Stimulated activated naive CD8-positive, alpha-beta T cell treated with anti-CD3 and anti-CD28 coated beads, Interleukin-15, Interleukin-2, amounts not matched to agents 100 ng/mL and 50 ng/mL, for 24 hours (primary cell): ENCODE measurements at regions not wholly inside any gene's neighbourhood (a gene's known extent, or its start where the extent isn't known, plus 50 kb on each side); places are given as distances from the start of the nearest gene placed in this dataset.

Experiments used
- H3K27ac Mint-ChIP-seq: one replicate; pipeline ENCODE4 v1.8.0; 2021; ENCODE audit warnings: mild to moderate bottlenecking, mixed read lengths
- H3K27me3 Mint-ChIP-seq: one replicate; pipeline ENCODE4 v1.8.0; 2021; ENCODE audit warnings: mixed read lengths
- H3K36me3 Mint-ChIP-seq: one replicate; pipeline ENCODE4 v1.8.0; 2021; ENCODE audit warnings: low read depth, mixed read lengths
- H3K4me1 Mint-ChIP-seq: one replicate; pipeline ENCODE4 v1.8.0; 2021; ENCODE audit warnings: low read depth, mixed read lengths
- H3K4me3 Mint-ChIP-seq: one replicate; pipeline ENCODE4 v1.8.0; 2021; ENCODE audit warnings: mild to moderate bottlenecking, mixed read lengths
- H3K9me3 Mint-ChIP-seq: one replicate; pipeline ENCODE4 v1.8.0; 2021; ENCODE audit warnings: mixed read lengths

- Mint-ChIP-seq H3K36me3 (no peaks in the 10 kb centered on the region), H3K27me3 (peaks cover 30% of the 10 kb centered on the region), H3K4me1 (no peaks in the 10 kb centered on the region), H3K9me3 (no peaks in the 10 kb centered on the region), H3K27ac (no peak overlapping the region), H3K4me3 (no peak overlapping the region)
Observed at GRCh38 chr20:4584510-4584909, 101.7 kb upstream of the PRNP start.

GRCh38 chr20:4581838-4582237 is 104.4 kb upstream of the PRNP start:
- Mint-ChIP-seq H3K27ac (no peak overlapping the region), H3K4me1 (no peaks in the 10 kb centered on the region), H3K36me3 (no peaks in the 10 kb centered on the region), H3K9me3 (no peaks in the 10 kb centered on the region), H3K4me3 (no peak overlapping the region), H3K27me3 (peaks cover 56% of the 10 kb centered on the region)

- Mint-ChIP-seq H3K4me3 (no peak overlapping the region), H3K4me1 (peaks cover 4% of the 10 kb centered on the region), H3K27me3 (peaks cover 75% of the 10 kb centered on the region), H3K36me3 (no peaks in the 10 kb centered on the region), H3K27ac (no peak overlapping the region), H3K9me3 (no peaks in the 10 kb centered on the region)
Observed at GRCh38 chr20:4578375-4578774, 107.9 kb upstream of the PRNP start.

GRCh38 chr20:4574356-4574690 is 111.9 kb upstream of the PRNP start:
- Mint-ChIP-seq H3K27ac (no peak overlapping the region), H3K27me3 (peaks cover 54% of the 10 kb centered on the region), H3K9me3 (no peaks in the 10 kb centered on the region), H3K36me3 (no peaks in the 10 kb centered on the region), H3K4me1 (peaks cover 4% of the 10 kb centered on the region), H3K4me3 (no peak overlapping the region)

- H3K9me3 Mint-ChIP-seq, result no peaks in the 10 kb centered on the region
- no peaks in the 10 kb centered on the region for H3K36me3 Mint-ChIP-seq
- no peak overlapping the region for H3K27ac Mint-ChIP-seq
- no peak overlapping the region for H3K4me3 Mint-ChIP-seq
- peaks cover 4% of the 10 kb centered on the region for H3K4me1 Mint-ChIP-seq
- H3K27me3 Mint-ChIP-seq, result peaks cover 48% of the 10 kb centered on the region
Observed at GRCh38 chr20:4573564-4574355, 112.5 kb upstream of the PRNP start.

- Mint-ChIP-seq H3K36me3 (no peaks in the 10 kb centered on the region), H3K9me3 (no peaks in the 10 kb centered on the region), H3K4me3 (no peak overlapping the region), H3K27ac (no peak overlapping the region), H3K27me3 (peaks cover 31% of the 10 kb centered on the region), H3K4me1 (peaks cover 4% of the 10 kb centered on the region)
Observed at GRCh38 chr20:4571759-4572531, 114.3 kb upstream of the PRNP start.

GRCh38 chr20:4569865-4570264 is 116.4 kb upstream of the PRNP start:
- H3K4me3 Mint-ChIP-seq, result no peak overlapping the region
- H3K9me3 Mint-ChIP-seq, result no peaks in the 10 kb centered on the region
- H3K27ac Mint-ChIP-seq, result no peak overlapping the region
- H3K36me3 Mint-ChIP-seq, result no peaks in the 10 kb centered on the region
- H3K27me3 Mint-ChIP-seq, result peaks cover 20% of the 10 kb centered on the region
- H3K4me1 Mint-ChIP-seq, result peaks cover 4% of the 10 kb centered on the region

- Mint-ChIP-seq H3K27ac (no peak overlapping the region), H3K4me1 (peaks cover 3% of the 10 kb centered on the region), H3K4me3 (no peak overlapping the region), H3K9me3 (peaks cover 5% of the 10 kb centered on the region), H3K36me3 (no peaks in the 10 kb centered on the region), H3K27me3 (peaks cover 24% of the 10 kb centered on the region)
Observed at GRCh38 chr20:4569092-4569491, 117.2 kb upstream of the PRNP start.

GRCh38 chr20:4568361-4568959 is 117.8 kb upstream of the PRNP start:
- Mint-ChIP-seq H3K4me1 (no peaks in the 10 kb centered on the region), H3K9me3 (peaks cover 7% of the 10 kb centered on the region), H3K36me3 (no peaks in the 10 kb centered on the region), H3K27ac (no peak overlapping the region), H3K27me3 (peaks cover 25% of the 10 kb centered on the region), H3K4me3 (no peak overlapping the region)

- no peak overlapping the region for H3K4me3 Mint-ChIP-seq
- no peaks in the 10 kb centered on the region for H3K36me3 Mint-ChIP-seq
- H3K4me1 Mint-ChIP-seq, result no peaks in the 10 kb centered on the region
- peaks cover 7% of the 10 kb centered on the region for H3K9me3 Mint-ChIP-seq
- H3K27me3 Mint-ChIP-seq, result peaks cover 30% of the 10 kb centered on the region
- no peak overlapping the region for H3K27ac Mint-ChIP-seq
Observed at GRCh38 chr20:4567170-4567569, 119.1 kb upstream of the PRNP start.

- peaks cover 43% of the 10 kb centered on the region for H3K27me3 Mint-ChIP-seq
- no peak overlapping the region for H3K4me3 Mint-ChIP-seq
- H3K9me3 Mint-ChIP-seq, result peaks cover 7% of the 10 kb centered on the region
- no peaks in the 10 kb centered on the region for H3K4me1 Mint-ChIP-seq
- no peaks in the 10 kb centered on the region for H3K36me3 Mint-ChIP-seq
- H3K27ac Mint-ChIP-seq, result no peak overlapping the region
Observed at GRCh38 chr20:4563534-4563933, 122.7 kb upstream of the PRNP start.

GRCh38 chr20:4563031-4563430 is 123.2 kb upstream of the PRNP start:
- no peak overlapping the region for H3K27ac Mint-ChIP-seq
- no peaks in the 10 kb centered on the region for H3K36me3 Mint-ChIP-seq
- no peak overlapping the region for H3K4me3 Mint-ChIP-seq
- H3K27me3 Mint-ChIP-seq, result peaks cover 47% of the 10 kb centered on the region
- peaks cover 7% of the 10 kb centered on the region for H3K9me3 Mint-ChIP-seq
- H3K4me1 Mint-ChIP-seq, result no peaks in the 10 kb centered on the region

- Mint-ChIP-seq H3K4me1 (no peaks in the 10 kb centered on the region), H3K27me3 (peaks cover 63% of the 10 kb centered on the region), H3K4me3 (no peak overlapping the region), H3K9me3 (peaks cover 7% of the 10 kb centered on the region), H3K27ac (no peak overlapping the region), H3K36me3 (no peaks in the 10 kb centered on the region)
Observed at GRCh38 chr20:4560667-4561066, 125.6 kb upstream of the PRNP start.

- no peak overlapping the region for H3K27ac Mint-ChIP-seq
- peaks cover 67% of the 10 kb centered on the region for H3K27me3 Mint-ChIP-seq
- H3K4me3 Mint-ChIP-seq, result no peak overlapping the region
- no peaks in the 10 kb centered on the region for H3K36me3 Mint-ChIP-seq
- H3K9me3 Mint-ChIP-seq, result peaks cover 7% of the 10 kb centered on the region
- no peaks in the 10 kb centered on the region for H3K4me1 Mint-ChIP-seq
Observed at GRCh38 chr20:4559906-4560305, 126.3 kb upstream of the PRNP start.

- H3K27me3 Mint-ChIP-seq, result peaks cover 66% of the 10 kb centered on the region
- H3K4me3 Mint-ChIP-seq, result no peak overlapping the region
- H3K36me3 Mint-ChIP-seq, result no peaks in the 10 kb centered on the region
Observed at GRCh38 chr20:4559106-4559505, 127.2 kb upstream of the PRNP start.

More at GRCh38 chr20:4559106-4559505, 127.2 kb upstream of the PRNP start:
- H3K4me1 Mint-ChIP-seq, result no peaks in the 10 kb centered on the region
- peaks cover 3% of the 10 kb centered on the region for H3K9me3 Mint-ChIP-seq
- no peak overlapping the region for H3K27ac Mint-ChIP-seq
